Fibroblast of mammary gland (primary cell): ENCODE measurements at regions not wholly inside any gene's neighbourhood (a gene's known extent, or its start where the extent isn't known, plus 50 kb on each side); places are given as distances from the start of the nearest gene placed in this dataset.

Experiments used
- DNase-seq: peaks from one replicate; pipeline ENCODE4 v3.0.0-alpha.2; 2010; ENCODE audit warnings: low read depth
- H3K4me3 ChIP-seq: 2 replicates; pipeline ENCODE4 v1.5.1; 2011; ENCODE audit warnings: low read depth, mild to moderate bottlenecking, low read length, moderate library complexity; ENCODE audit not compliant: control insufficient read depth
- CTCF ChIP-seq: conservative IDR thresholded peaks from 2 replicates; pipeline ENCODE4 v1.5.1; 2011; ENCODE audit warnings: low read depth, low read length, inconsistent platforms; ENCODE audit not compliant: control insufficient read depth, insufficient read depth

- no peak for DNase-seq
- H3K4me3 ChIP-seq, result no peak overlapping the region
- TF ChIP-seq CTCF, result no peak
These were observed 812.9 kb downstream of the VGLL3 start for GRCh38 chr3:86178095-86178494.

- no peak overlapping the region for H3K4me3 ChIP-seq
- TF ChIP-seq CTCF, result no peak
- DNase-seq, result no peak
These were observed 814.5 kb downstream of the VGLL3 start for GRCh38 chr3:86176445-86176784.

GRCh38 chr3:86175593-86176444 lies 815.1 kb downstream of the VGLL3 start:
- DNase-seq, result no peak
- no peak overlapping the region for H3K4me3 ChIP-seq
- no peak for TF ChIP-seq CTCF

- no peak for TF ChIP-seq CTCF
- no peak for DNase-seq
- H3K4me3 ChIP-seq, result no peak overlapping the region
These were observed 815.9 kb downstream of the VGLL3 start for GRCh38 chr3:86175051-86175536.

GRCh38 chr3:86173401-86173800 lies 817.5 kb downstream of the VGLL3 start:
- no peak overlapping the region for H3K4me3 ChIP-seq
- no peak for DNase-seq
- no peak for TF ChIP-seq CTCF

- no peak for TF ChIP-seq CTCF
- no peak overlapping the region for H3K4me3 ChIP-seq
- DNase-seq, result no peak
These were observed 822.4 kb downstream of the VGLL3 start for GRCh38 chr3:86168512-86168911.
